ENCODE measurements at regions not wholly inside any gene's neighbourhood (a gene's known extent, or its start where the extent isn't known, plus 50 kb on each side); places are given as distances from the start of the nearest gene placed in this dataset.

DNA sequence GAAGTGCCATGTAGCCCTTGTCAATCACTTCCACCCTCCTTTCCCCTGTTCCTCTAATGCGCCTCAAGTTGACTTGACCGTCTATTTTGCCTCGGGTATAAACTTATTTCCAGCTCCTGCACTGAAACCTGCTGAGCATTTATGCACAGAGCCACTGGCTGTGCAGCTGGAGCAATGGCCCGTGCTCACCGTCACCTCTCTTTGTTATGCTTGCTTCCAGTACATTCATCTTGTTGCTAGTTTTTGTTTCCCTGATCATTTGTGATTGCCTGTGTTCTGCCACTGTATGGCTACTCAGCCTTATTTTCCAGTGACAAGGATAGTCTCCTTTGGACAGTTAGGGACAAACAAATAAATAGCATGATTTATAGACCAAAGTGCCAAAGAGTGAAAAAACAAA lies 183.1 kb upstream of the C9orf72 start:
- H3K4me1 ChIP-seq, result no peaks in the 10 kb centered on the region
- TF ChIP-seq, protein P1, sequence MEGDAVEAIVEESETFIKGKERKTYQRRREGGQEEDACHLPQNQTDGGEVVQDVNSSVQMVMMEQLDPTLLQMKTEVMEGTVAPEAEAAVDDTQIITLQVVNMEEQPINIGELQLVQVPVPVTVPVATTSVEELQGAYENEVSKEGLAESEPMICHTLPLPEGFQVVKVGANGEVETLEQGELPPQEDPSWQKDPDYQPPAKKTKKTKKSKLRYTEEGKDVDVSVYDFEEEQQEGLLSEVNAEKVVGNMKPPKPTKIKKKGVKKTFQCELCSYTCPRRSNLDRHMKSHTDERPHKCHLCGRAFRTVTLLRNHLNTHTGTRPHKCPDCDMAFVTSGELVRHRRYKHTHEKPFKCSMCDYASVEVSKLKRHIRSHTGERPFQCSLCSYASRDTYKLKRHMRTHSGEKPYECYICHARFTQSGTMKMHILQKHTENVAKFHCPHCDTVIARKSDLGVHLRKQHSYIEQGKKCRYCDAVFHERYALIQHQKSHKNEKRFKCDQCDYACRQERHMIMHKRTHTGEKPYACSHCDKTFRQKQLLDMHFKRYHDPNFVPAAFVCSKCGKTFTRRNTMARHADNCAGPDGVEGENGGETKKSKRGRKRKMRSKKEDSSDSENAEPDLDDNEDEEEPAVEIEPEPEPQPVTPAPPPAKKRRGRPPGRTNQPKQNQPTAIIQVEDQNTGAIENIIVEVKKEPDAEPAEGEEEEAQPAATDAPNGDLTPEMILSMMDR (IDR thresholded peaks at IDR 0.05), result no peak
- TF ChIP-seq POLR2A (IDR thresholded peaks at IDR 0.05) (no peak), EP300 (IDR thresholded peaks at IDR 0.05) (no peak), POLR2AphosphoS5 (IDR thresholded peaks at IDR 0.05) (no peak)
- H3K27ac ChIP-seq, result no peak overlapping the region
- H3K4me3 ChIP-seq, result no peak overlapping the region
- 87 to 89% methylated on average over 5 of the region's 5 CpGs for WGBS, 2 donors
- H3K9me3 ChIP-seq, result no peaks in the 10 kb centered on the region
- no peaks in the 10 kb centered on the region for H3K27me3 ChIP-seq
- DNase-seq, result no peak
- no peaks in the 10 kb centered on the region for H3K36me3 ChIP-seq
- intact Hi-C loops (cut with DNase I), result no loop called here

DNA sequence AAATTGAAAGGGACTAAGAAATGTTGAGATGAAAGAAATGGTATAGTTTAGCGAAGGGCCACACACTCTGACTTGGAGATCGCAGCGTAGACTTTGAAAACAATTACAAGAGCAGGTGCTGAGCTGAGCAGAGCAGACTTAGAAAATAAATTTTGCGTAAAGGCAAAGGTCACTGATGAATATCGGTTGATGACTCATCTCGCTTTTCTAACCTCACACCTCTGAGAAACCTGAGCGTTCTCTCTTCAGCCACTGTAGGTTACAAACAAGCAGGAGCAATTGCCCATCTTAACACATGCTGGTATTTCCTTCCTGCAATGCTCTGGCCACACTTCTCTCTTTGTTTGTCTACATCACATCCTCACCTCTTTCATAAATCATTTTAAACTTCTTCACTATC lies 190.6 kb upstream of the C9orf72 start:
- Histone ChIP-seq H3K4me3 (no peak overlapping the region), H3K36me3 (no peaks in the 10 kb centered on the region), H3K27ac (no peak overlapping the region), H3K4me1 (no peaks in the 10 kb centered on the region), H3K9me3 (no peaks in the 10 kb centered on the region), H3K27me3 (no peaks in the 10 kb centered on the region)
- no peak for DNase-seq
- 79 to 89% methylated on average over 7 of the region's 7 CpGs for WGBS, 2 donors
- no peak for TF ChIP-seq EP300 (IDR thresholded peaks at IDR 0.05)
- TF ChIP-seq POLR2A (IDR thresholded peaks at IDR 0.05), result no peak
- no peak for TF ChIP-seq POLR2AphosphoS5 (IDR thresholded peaks at IDR 0.05)
- TF ChIP-seq, protein P1 (IDR thresholded peaks at IDR 0.05), result no peak
- intact Hi-C loops (cut with DNase I), result no loop called here

DNA sequence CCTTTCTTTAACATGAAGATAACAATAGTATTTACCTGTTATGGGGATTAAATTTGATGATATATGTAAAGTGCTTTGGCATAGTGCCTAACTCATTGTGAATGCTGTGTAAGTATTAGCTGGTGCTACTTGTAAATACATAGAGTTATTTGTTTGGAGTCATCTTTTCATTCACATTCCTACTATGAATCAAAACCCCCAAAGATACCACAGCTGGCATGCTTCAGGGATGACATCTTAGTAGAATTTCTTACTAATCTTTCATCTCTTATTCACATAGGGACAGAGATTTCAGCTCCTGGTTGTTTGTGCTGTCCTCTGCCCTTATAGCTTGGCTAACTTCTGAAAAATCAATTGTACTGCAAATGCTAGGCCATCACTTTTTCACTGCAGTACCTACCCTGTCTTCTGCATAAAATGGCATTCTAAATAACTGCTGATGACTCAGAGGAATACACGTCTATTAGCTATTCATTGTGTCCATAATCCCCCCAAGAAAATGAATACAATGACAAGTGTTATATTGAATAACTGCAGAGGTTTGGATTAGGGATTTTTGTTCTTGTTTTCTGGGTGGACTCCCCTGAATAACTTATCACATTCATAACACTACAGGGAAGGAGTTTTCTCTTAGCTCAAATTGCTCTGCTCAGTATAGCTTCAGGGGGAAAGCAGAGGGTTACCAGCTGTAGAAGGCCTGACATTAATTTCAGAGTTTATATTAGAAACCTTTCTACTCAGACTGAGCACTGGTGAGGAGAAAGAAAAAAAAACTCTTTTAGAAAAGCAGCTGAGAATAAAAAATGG lies 192.2 kb upstream of the C9orf72 start:
- intact Hi-C loops (cut with DNase I), result no loop called here
- Histone ChIP-seq H3K27ac (no peak overlapping the region), H3K36me3 (no peaks in the 10 kb centered on the region), H3K27me3 (no peaks in the 10 kb centered on the region), H3K9me3 (no peaks in the 10 kb centered on the region), H3K4me1 (no peaks in the 10 kb centered on the region), H3K4me3 (no peak overlapping the region)
- DNase-seq, result no peak
- TF ChIP-seq, protein P1 (IDR thresholded peaks at IDR 0.05), result no peak
- 55 to 81% methylated on average over 1 of the region's 1 CpG for WGBS, 2 donors

DNA sequence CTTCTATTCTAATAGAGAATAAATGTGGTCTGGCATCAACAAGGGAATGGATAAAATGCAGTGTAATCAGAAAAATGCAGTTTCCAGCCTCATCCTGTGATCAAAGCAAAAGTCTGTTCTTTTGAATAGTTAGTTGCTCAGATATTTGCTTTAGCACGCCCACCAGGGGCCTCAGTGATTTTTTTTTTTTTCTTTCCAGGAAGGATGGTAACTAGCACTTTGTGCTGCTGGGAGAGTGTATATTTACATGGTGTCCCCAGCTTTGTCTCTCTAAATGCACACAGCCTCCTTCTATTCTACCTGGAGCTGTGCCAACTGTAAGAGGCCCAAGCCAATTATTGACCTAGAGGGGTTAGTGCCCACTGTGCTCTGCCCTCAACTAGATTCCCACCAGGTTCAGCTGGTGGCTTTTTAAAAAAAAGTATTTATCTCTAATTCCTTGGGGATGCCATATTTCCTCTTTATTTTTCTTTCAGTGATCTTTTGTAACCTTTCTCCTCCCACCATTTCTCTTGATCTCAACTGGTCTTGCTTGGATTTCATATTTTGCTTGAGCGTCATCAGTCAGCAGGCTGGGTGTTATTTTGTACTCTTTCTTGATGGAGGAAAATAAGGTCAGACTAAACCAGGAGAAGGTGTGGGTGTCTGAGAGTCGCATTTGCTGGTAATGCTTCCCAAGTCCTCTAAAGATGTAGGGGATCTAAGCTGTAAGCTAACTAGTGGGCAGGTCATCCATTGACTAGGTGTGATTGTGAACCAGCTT lies 193.0 kb upstream of the C9orf72 start:
- Histone ChIP-seq H3K27ac (no peak overlapping the region), H3K9me3 (no peaks in the 10 kb centered on the region), H3K36me3 (no peaks in the 10 kb centered on the region), H3K4me3 (no peak overlapping the region), H3K27me3 (no peaks in the 10 kb centered on the region), H3K4me1 (no peaks in the 10 kb centered on the region)
- 64 to 79% methylated on average over 3 of the region's 3 CpGs for WGBS, 2 donors
- TF ChIP-seq, protein P1 (IDR thresholded peaks at IDR 0.05), result no peak
- TF ChIP-seq EP300 (IDR thresholded peaks at IDR 0.05), result no peak
- no peak for TF ChIP-seq POLR2AphosphoS5 (IDR thresholded peaks at IDR 0.05)
- TF ChIP-seq POLR2A (IDR thresholded peaks at IDR 0.05), result no peak
- intact Hi-C loops (cut with DNase I), result no loop called here
- no peak for DNase-seq

All from sigmoid colon (tissue), 6 donors.